PFSK-1 (cell line): ENCODE measurements at regions not wholly inside any gene's neighbourhood (a gene's known extent, or its start where the extent isn't known, plus 50 kb on each side); places are given as distances from the start of the nearest gene placed in this dataset.

ENCODE experiments used
- FOXP2 ChIP-seq: optimal IDR thresholded peaks from 2 replicates; pipeline ENCODE3; 2011; ENCODE audit warnings: borderline replicate concordance, control low read depth, inconsistent platforms; ENCODE audit not compliant: insufficient read depth; ENCODE audit errors: extremely low read length, extremely low read depth
- POLR2AphosphoS5 ChIP-seq: IDR thresholded peaks from 2 replicates; pipeline ENCODE4 v1.6.1; 2012; ENCODE audit warnings: low read depth, mild to moderate bottlenecking, control low read depth, low read length, moderate library complexity

- no peak for TF ChIP-seq FOXP2
- no peak for TF ChIP-seq POLR2AphosphoS5
Observed at GRCh38 chr2:204024906-204025475, 88.4 kb downstream of the ICOS start.
